GM23338 (cell line): ENCODE measurements at regions not wholly inside any gene's neighbourhood (a gene's known extent, or its start where the extent isn't known, plus 50 kb on each side); places are given as distances from the start of the nearest gene placed in this dataset.

Experiments
- ATAC-seq: fragments of 200-7000 bp; cut with Tn5 transposase; 3 replicates; pipeline ENCODE4 v1.9.1; 2020
- DNase-seq: peaks from one replicate; pipeline ENCODE4 v3.0.0-alpha.2; 2015; ENCODE audit warnings: low spot score
- H2AFZ ChIP-seq: fragments of 200-600 bp; sonication (generic); 2 replicates; pipeline ENCODE4 v1.8.0; 2016; ENCODE audit warnings: antibody characterized with exemption, mild to moderate bottlenecking, moderate library complexity
- H3F3A ChIP-seq: fragments of 200-600 bp; sonication (generic); replicated peaks from 2 replicates; pipeline ENCODE4 v1.8.0; 2017; ENCODE audit warnings: antibody characterized with exemption, mixed run types, low read depth
- H3K27ac ChIP-seq: fragments of 200-600 bp; sonication (generic); 2 replicates; pipeline ENCODE4 v1.6.1; 2016; ENCODE audit warnings: low read depth
- H3K27me3 ChIP-seq: fragments of 200-600 bp; sonication (generic); 2 replicates; pipeline ENCODE4 v1.8.0; 2016; ENCODE audit warnings: mild to moderate bottlenecking, mixed run types, moderate library complexity; ENCODE audit not compliant: insufficient read depth
- H3K36me3 ChIP-seq: fragments of 200-600 bp; sonication (generic); 2 replicates; pipeline ENCODE4 v1.8.0; 2016; ENCODE audit warnings: mild to moderate bottlenecking; ENCODE audit not compliant: insufficient read depth
- H3K4me1 ChIP-seq: fragments of 200-600 bp; sonication (generic); 2 replicates; pipeline ENCODE4 v1.8.0; 2016; ENCODE audit warnings: mild to moderate bottlenecking, moderate library complexity; ENCODE audit not compliant: insufficient read depth
- H3K4me2 ChIP-seq: fragments of 200-600 bp; sonication (generic); 2 replicates; pipeline ENCODE4 v1.7.1; 2017; ENCODE audit warnings: mixed run types
- H3K4me3 ChIP-seq: fragments of 200-600 bp; sonication (generic); 2 replicates; pipeline ENCODE4 v1.6.1; 2016; ENCODE audit warnings: mixed run types
- H3K79me2 ChIP-seq: fragments of 200-600 bp; sonication (generic); replicated peaks from 2 replicates; pipeline ENCODE4 v1.8.0; 2017; ENCODE audit warnings: mild to moderate bottlenecking; ENCODE audit not compliant: insufficient read depth
- H3K9me2 ChIP-seq: fragments of 200-600 bp; sonication (generic); 2 replicates; pipeline ENCODE4 v1.8.0; 2017; ENCODE audit not compliant: insufficient read depth
- H4K20me1 ChIP-seq: fragments of 200-600 bp; sonication (generic); replicated peaks from 2 replicates; pipeline ENCODE4 v1.8.0; 2017; ENCODE audit warnings: mild to moderate bottlenecking; ENCODE audit not compliant: insufficient read depth
- H3K27ac Mint-ChIP-seq: 2 replicates; pipeline ENCODE4 v1.8.0; 2020; ENCODE audit warnings: inconsistent platforms, mild to moderate bottlenecking, moderate library complexity, mixed read lengths
- H3K27me3 Mint-ChIP-seq: 3 replicates; pipeline ENCODE4 v1.8.0; 2022; ENCODE audit warnings: low read depth, mild to moderate bottlenecking, moderate library complexity, mixed read lengths, inconsistent platforms; ENCODE audit not compliant: insufficient read depth, poor library complexity
- H3K36me3 Mint-ChIP-seq: 3 replicates; pipeline ENCODE4 v1.8.0; 2021; ENCODE audit warnings: low read depth, mild to moderate bottlenecking, inconsistent platforms, moderate library complexity, mixed read lengths
- H3K4me1 Mint-ChIP-seq: 3 replicates; pipeline ENCODE4 v1.8.0; 2020; ENCODE audit warnings: mild to moderate bottlenecking, inconsistent platforms, mixed read lengths
- H3K4me3 Mint-ChIP-seq: 3 replicates; pipeline ENCODE4 v1.8.0; 2021; ENCODE audit warnings: moderate library complexity, mild to moderate bottlenecking, inconsistent platforms, mixed read lengths
- H3K9me3 Mint-ChIP-seq: 3 replicates; pipeline ENCODE4 v1.8.0; 2020; ENCODE audit warnings: moderate library complexity, mild to moderate bottlenecking, inconsistent platforms, mixed read lengths
- CTCF ChIP-seq, 2 experiments: fragments of 200-600 bp in 1 of 2; sonication (generic) in 1 of 2; conservative IDR thresholded peaks; 2 replicates each; pipeline versions ENCODE4 v1.5.1 to v1.6.1; 2016 to 2017; ENCODE audit warnings: antibody characterized with exemption in 2 of 2, low read depth in 2 of 2, mild to moderate bottlenecking in 2 of 2, moderate library complexity in 1 of 2
- EZH2 ChIP-seq: fragments of 200-600 bp; sonication (generic); IDR thresholded peaks from one replicate; pipeline ENCODE4 v1.8.0; 2017; ENCODE audit warnings: antibody characterized with exemption, mild to moderate bottlenecking, low read depth; ENCODE audit not compliant: unreplicated experiment
- EZH2phosphoT487 ChIP-seq: fragments of 200-600 bp; sonication (generic); IDR thresholded peaks from one replicate; pipeline ENCODE4 v1.8.1; 2018; ENCODE audit warnings: antibody characterized with exemption; ENCODE audit not compliant: unreplicated experiment
- JUNB ChIP-seq: IDR thresholded peaks from one replicate; pipeline ENCODE4 v1.6.1; 2016; ENCODE audit warnings: antibody characterized with exemption; ENCODE audit not compliant: unreplicated experiment
- NANOG ChIP-seq: IDR thresholded peaks from 2 replicates; pipeline ENCODE4 v1.6.1; 2016; ENCODE audit warnings: antibody characterized with exemption, borderline replicate concordance
- ZNF114 ChIP-seq: fragments of 250-450 bp; sonication (Bioruptor Pico); IDR thresholded peaks from 2 replicates; pipeline ENCODE4 v1.5.0; 2020; ENCODE audit warnings: mild to moderate bottlenecking, moderate library complexity
- ZNF331 ChIP-seq: fragments of 250-450 bp; sonication (Bioruptor Pico); IDR thresholded peaks from 2 replicates; pipeline ENCODE4 v1.5.0; 2020; ENCODE audit warnings: low read depth, mild to moderate bottlenecking, moderate library complexity
- TF ChIP-seq, protein P1 (sequence below): IDR thresholded peaks from one replicate; pipeline ENCODE4 v1.6.1; 2018; ENCODE audit warnings: antibody characterized with exemption; ENCODE audit not compliant: unreplicated experiment
- TF ChIP-seq, protein P2 (sequence below): IDR thresholded peaks from 2 replicates; pipeline ENCODE4 v1.6.1; 2016; ENCODE audit warnings: antibody characterized with exemption

DNA sequence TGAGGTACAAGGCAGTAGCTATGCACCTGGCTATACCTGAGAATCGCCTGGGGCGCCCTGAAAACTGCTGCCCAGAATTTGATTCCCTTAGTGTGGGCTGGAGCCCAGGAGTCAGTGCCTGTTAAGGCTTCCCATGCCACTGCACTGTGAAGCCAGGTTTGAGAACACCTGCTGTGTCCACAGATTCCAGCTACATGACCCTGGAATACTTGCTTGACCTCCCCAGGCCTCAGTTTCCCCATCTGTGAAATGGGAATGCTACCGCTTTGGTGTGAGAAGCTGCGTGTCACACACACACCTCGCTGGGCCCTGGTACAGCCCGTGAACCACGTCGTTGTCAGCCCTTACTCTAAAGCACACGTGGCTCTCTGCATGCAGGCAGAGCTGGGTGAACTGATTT is 271.0 kb downstream of the C16orf95 start:
- Mint-ChIP-seq H3K4me3 (no peak overlapping the region), H3K9me3 (no peaks in the 10 kb centered on the region), H3K36me3 (no peaks in the 10 kb centered on the region), H3K27ac (no peak overlapping the region), H3K4me1 (peaks cover 23% of the 10 kb centered on the region), H3K27me3 (peaks cover 10% of the 10 kb centered on the region)
- ATAC-seq (no peak), DNase-seq (no peak)
- Histone ChIP-seq H3K27me3 (no peaks in the 10 kb centered on the region), H4K20me1 (no peaks in the 10 kb centered on the region), H3K4me1 (peaks cover 7% of the 10 kb centered on the region; the same call in 1 of the 2 replicates), H3K4me3 (no peak overlapping the region), H3K79me2 (no peaks in the 10 kb centered on the region), H3F3A (no peaks in the 10 kb centered on the region), H3K4me2 (no peak overlapping the region), H3K9me2 (no peaks in the 10 kb centered on the region), H2AFZ (no peak overlapping the region), H3K27ac (no peak overlapping the region), H3K36me3 (no peaks in the 10 kb centered on the region; the same call in 1 of the 2 replicates)
- TF ChIP-seq, protein P1, sequence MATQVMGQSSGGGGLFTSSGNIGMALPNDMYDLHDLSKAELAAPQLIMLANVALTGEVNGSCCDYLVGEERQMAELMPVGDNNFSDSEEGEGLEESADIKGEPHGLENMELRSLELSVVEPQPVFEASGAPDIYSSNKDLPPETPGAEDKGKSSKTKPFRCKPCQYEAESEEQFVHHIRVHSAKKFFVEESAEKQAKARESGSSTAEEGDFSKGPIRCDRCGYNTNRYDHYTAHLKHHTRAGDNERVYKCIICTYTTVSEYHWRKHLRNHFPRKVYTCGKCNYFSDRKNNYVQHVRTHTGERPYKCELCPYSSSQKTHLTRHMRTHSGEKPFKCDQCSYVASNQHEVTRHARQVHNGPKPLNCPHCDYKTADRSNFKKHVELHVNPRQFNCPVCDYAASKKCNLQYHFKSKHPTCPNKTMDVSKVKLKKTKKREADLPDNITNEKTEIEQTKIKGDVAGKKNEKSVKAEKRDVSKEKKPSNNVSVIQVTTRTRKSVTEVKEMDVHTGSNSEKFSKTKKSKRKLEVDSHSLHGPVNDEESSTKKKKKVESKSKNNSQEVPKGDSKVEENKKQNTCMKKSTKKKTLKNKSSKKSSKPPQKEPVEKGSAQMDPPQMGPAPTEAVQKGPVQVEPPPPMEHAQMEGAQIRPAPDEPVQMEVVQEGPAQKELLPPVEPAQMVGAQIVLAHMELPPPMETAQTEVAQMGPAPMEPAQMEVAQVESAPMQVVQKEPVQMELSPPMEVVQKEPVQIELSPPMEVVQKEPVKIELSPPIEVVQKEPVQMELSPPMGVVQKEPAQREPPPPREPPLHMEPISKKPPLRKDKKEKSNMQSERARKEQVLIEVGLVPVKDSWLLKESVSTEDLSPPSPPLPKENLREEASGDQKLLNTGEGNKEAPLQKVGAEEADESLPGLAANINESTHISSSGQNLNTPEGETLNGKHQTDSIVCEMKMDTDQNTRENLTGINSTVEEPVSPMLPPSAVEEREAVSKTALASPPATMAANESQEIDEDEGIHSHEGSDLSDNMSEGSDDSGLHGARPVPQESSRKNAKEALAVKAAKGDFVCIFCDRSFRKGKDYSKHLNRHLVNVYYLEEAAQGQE: no peak
- TF ChIP-seq JUNB (no peak), ZNF114 (CRISPR knock-in tag) (no peak), CTCF (conservative IDR thresholded peaks at IDR 0.05; ENCODE audit: low read depth in 2 of 2) (no peak), NANOG (no peak)

- Mint-ChIP-seq H3K27ac (peak overlapping the region; percentile 36; the same call in 1 of the 2 replicates), H3K4me3 (no peak overlapping the region), H3K9me3 (no peaks in the 10 kb centered on the region)
These were observed 269.8 kb downstream of the C16orf95 start for GRCh38 chr16:87047221-87048037.

More at GRCh38 chr16:87047221-87048037, 269.8 kb downstream of the C16orf95 start:
- Histone ChIP-seq H3K27me3 (no peaks in the 10 kb centered on the region), H3K27ac (no peak overlapping the region), H3K4me1 (peaks cover 7% of the 10 kb centered on the region; the same call in 1 of the 2 replicates), H4K20me1 (no peaks in the 10 kb centered on the region), H3K9me2 (no peaks in the 10 kb centered on the region), H2AFZ (peak overlapping the region; percentile 90), H3K36me3 (no peaks in the 10 kb centered on the region; the same call in 1 of the 2 replicates), H3K4me3 (no peak overlapping the region), H3K4me2 (0 out of 2 replicates have a peak overlapping the region, but pooled peaks have one; percentile 38), H3K79me2 (no peaks in the 10 kb centered on the region), H3F3A (no peaks in the 10 kb centered on the region)
- TF ChIP-seq JUNB (no peak), EZH2phosphoT487 (no peak), EZH2 (no peak), ZNF114 (CRISPR knock-in tag) (no peak), CTCF (conservative IDR thresholded peaks at IDR 0.05; ENCODE audit: low read depth in 2 of 2) (no peak), ZNF331 (CRISPR knock-in tag) (no peak)
- TF ChIP-seq, protein P2, sequence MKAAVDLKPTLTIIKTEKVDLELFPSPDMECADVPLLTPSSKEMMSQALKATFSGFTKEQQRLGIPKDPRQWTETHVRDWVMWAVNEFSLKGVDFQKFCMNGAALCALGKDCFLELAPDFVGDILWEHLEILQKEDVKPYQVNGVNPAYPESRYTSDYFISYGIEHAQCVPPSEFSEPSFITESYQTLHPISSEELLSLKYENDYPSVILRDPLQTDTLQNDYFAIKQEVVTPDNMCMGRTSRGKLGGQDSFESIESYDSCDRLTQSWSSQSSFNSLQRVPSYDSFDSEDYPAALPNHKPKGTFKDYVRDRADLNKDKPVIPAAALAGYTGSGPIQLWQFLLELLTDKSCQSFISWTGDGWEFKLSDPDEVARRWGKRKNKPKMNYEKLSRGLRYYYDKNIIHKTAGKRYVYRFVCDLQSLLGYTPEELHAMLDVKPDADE: no peak
- TF ChIP-seq, protein P1: no peak
- H3K27me3 Mint-ChIP-seq: peaks cover 7% of the 10 kb centered on the region
- DNase-seq (no peak), ATAC-seq (peak; percentile 73)
- H3K36me3 Mint-ChIP-seq: no peaks in the 10 kb centered on the region
- peaks cover 23% of the 10 kb centered on the region for H3K4me1 Mint-ChIP-seq
